RWPE2 (cell line): ENCODE measurements at regions not wholly inside any gene's neighbourhood (a gene's known extent, or its start where the extent isn't known, plus 50 kb on each side); places are given as distances from the start of the nearest gene placed in this dataset.

Experiments used
- ATAC-seq: fragments of 200-7000 bp; cut with Tn5 transposase; 3 replicates; pipeline ENCODE4 v1.9.1; 2021; ENCODE audit warnings: low read depth
- DNase-seq: peaks from one replicate; pipeline ENCODE4 v3.0.0-alpha.2; 2020; ENCODE audit warnings: low spot score
- H3K27ac ChIP-seq: fragments of 450-650 bp; 2 replicates; pipeline ENCODE4 v1.5.1; 2017; ENCODE audit warnings: mild to moderate bottlenecking; ENCODE audit not compliant: poor library complexity, severe bottlenecking
- H3K27me3 ChIP-seq: fragments of 250-450 bp; sonication (Bioruptor Pico); 2 replicates; pipeline ENCODE4 v1.5.1; 2021; ENCODE audit warnings: mild to moderate bottlenecking, moderate library complexity; ENCODE audit not compliant: insufficient read depth, poor library complexity, severe bottlenecking
- H3K36me3 ChIP-seq: fragments of 250-450 bp; sonication (Bioruptor Pico); 2 replicates; pipeline ENCODE4 v1.5.1; 2020; ENCODE audit warnings: low read depth, mild to moderate bottlenecking, moderate library complexity
- H3K4me1 ChIP-seq: fragments of 250-450 bp; sonication (Bioruptor Pico); 2 replicates; pipeline ENCODE4 v1.5.1; 2021; ENCODE audit warnings: mild to moderate bottlenecking, moderate library complexity; ENCODE audit not compliant: insufficient read depth, poor library complexity, severe bottlenecking
- H3K4me3 ChIP-seq: fragments of 250-450 bp; sonication (Bioruptor Pico); 2 replicates; pipeline ENCODE4 v1.5.1; 2021; ENCODE audit warnings: mild to moderate bottlenecking, moderate library complexity; ENCODE audit not compliant: severe bottlenecking
- H3K9me3 ChIP-seq: fragments of 250-450 bp; sonication (Bioruptor Pico); 2 replicates; pipeline ENCODE4 v1.5.1; 2021; ENCODE audit warnings: mild to moderate bottlenecking, moderate library complexity; ENCODE audit not compliant: severe bottlenecking
- CTCF ChIP-seq: fragments of 450-650 bp; IDR thresholded peaks from one replicate; pipeline ENCODE4 v1.5.1; 2017; ENCODE audit warnings: mild to moderate bottlenecking, moderate library complexity; ENCODE audit not compliant: poor library complexity, severe bottlenecking

- Histone ChIP-seq H3K27me3 (no peaks in the 10 kb centered on the region), H3K4me3 (no peak overlapping the region), H3K27ac (no peak overlapping the region), H3K36me3 (no peaks in the 10 kb centered on the region), H3K4me1 (no peaks in the 10 kb centered on the region), H3K9me3 (no peaks in the 10 kb centered on the region)
- no peak for ATAC-seq
- DNase-seq, result no peak
- no peak for TF ChIP-seq CTCF
Observed at GRCh38 chr2:149719695-149720094, 132.1 kb upstream of the MMADHC start.

- no peak for ATAC-seq
- DNase-seq, result no peak
- Histone ChIP-seq H3K9me3 (no peaks in the 10 kb centered on the region), H3K4me1 (no peaks in the 10 kb centered on the region), H3K27ac (no peak overlapping the region), H3K27me3 (no peaks in the 10 kb centered on the region), H3K36me3 (no peaks in the 10 kb centered on the region), H3K4me3 (no peak overlapping the region)
- no peak for TF ChIP-seq CTCF
Observed at GRCh38 chr2:149716687-149717086, 129.1 kb upstream of the MMADHC start.

- Histone ChIP-seq H3K4me3 (no peak overlapping the region), H3K27me3 (no peaks in the 10 kb centered on the region), H3K9me3 (no peaks in the 10 kb centered on the region), H3K4me1 (no peaks in the 10 kb centered on the region), H3K36me3 (no peaks in the 10 kb centered on the region), H3K27ac (no peak overlapping the region)
- DNase-seq, result no peak
- no peak for TF ChIP-seq CTCF
- ATAC-seq, result no peak
Observed at GRCh38 chr2:149715894-149716293, 128.3 kb upstream of the MMADHC start.

GRCh38 chr2:149715005-149715592 is 127.5 kb upstream of the MMADHC start:
- no peaks in the 10 kb centered on the region for H3K4me1 ChIP-seq
- no peaks in the 10 kb centered on the region for H3K36me3 ChIP-seq
- DNase-seq, result no peak
- peak; percentile 74; the same call in 2 of the 3 replicates for ATAC-seq
- no peaks in the 10 kb centered on the region for H3K27me3 ChIP-seq
- peak; percentile 72 for TF ChIP-seq CTCF
- no peaks in the 10 kb centered on the region for H3K9me3 ChIP-seq
- H3K4me3 ChIP-seq, result no peak overlapping the region
- H3K27ac ChIP-seq, result no peak overlapping the region

- H3K36me3 ChIP-seq, result no peaks in the 10 kb centered on the region
- no peak overlapping the region for H3K4me3 ChIP-seq
- TF ChIP-seq CTCF, result no peak
- no peaks in the 10 kb centered on the region for H3K9me3 ChIP-seq
- ATAC-seq (no peak), DNase-seq (no peak)
- H3K27ac ChIP-seq, result no peak overlapping the region
- H3K4me1 ChIP-seq, result no peaks in the 10 kb centered on the region
- H3K27me3 ChIP-seq, result no peaks in the 10 kb centered on the region
Observed at GRCh38 chr2:149709496-149710263, 122.1 kb upstream of the MMADHC start.
